K562 (cell line): ENCODE measurements at regions not wholly inside any gene's neighbourhood (a gene's known extent, or its start where the extent isn't known, plus 50 kb on each side); places are given as distances from the start of the nearest gene placed in this dataset.

Source experiments
- HDAC8 ChIP-seq: fragments of 450-650 bp; IDR thresholded peaks from 2 replicates; pipeline ENCODE4 v1.6.1; 2016; ENCODE audit warnings: mild to moderate bottlenecking, missing genetic modification characterization, moderate library complexity, missing compliant biosample characterization
- MTA3 ChIP-seq: fragments of 450-650 bp; formaldehyde crosslinking; IDR thresholded peaks from 2 replicates; pipeline ENCODE4 v1.6.1; 2017; ENCODE audit warnings: mild to moderate bottlenecking, borderline replicate concordance
- MYNN ChIP-seq, 2 experiments: sonication (generic); formaldehyde crosslinking in 1 of 2; IDR thresholded peaks; 2 replicates each; pipeline versions ENCODE4 v1.5.0 to v1.6.1; 2016 to 2020; ENCODE audit warnings: antibody characterized with exemption in 1 of 2, missing genetic modification reagents in 1 of 2
- POLR2A ChIP-seq: fragments of 450-650 bp; conservative IDR thresholded peaks from 2 replicates; pipeline ENCODE4 v1.6.1; 2016
- PTTG1 ChIP-seq: fragments of 450-650 bp; IDR thresholded peaks from 2 replicates; pipeline ENCODE4 v1.6.1; 2016; ENCODE audit warnings: low read depth, mild to moderate bottlenecking, missing genetic modification characterization, missing compliant biosample characterization
- RCOR1 ChIP-seq, 2 experiments: IDR thresholded peaks; 2 replicates each; pipeline ENCODE4 v1.6.1; 2012; ENCODE audit warnings: low read depth in 2 of 2, low read length in 2 of 2, borderline replicate concordance in 1 of 2, improper control_type of control experiment in 1 of 2
- RNF2 ChIP-seq: sonication (generic); IDR thresholded peaks from 2 replicates; pipeline ENCODE4 v1.6.1; 2016
- SOX6 ChIP-seq: fragments of 450-650 bp; IDR thresholded peaks from 2 replicates; pipeline ENCODE4 v1.6.1; 2014; ENCODE audit warnings: mild to moderate bottlenecking
- TAF7 ChIP-seq: fragments of 450-650 bp; IDR thresholded peaks from 2 replicates; pipeline ENCODE4 v1.6.1; 2016; ENCODE audit warnings: missing genetic modification characterization, missing compliant biosample characterization
- TF ChIP-seq, protein P1 (sequence below): fragments of 450-650 bp; IDR thresholded peaks from 2 replicates; pipeline ENCODE4 v1.6.1; 2017; ENCODE audit warnings: antibody characterized with exemption, mild to moderate bottlenecking
- TF ChIP-seq, protein P2 (sequence below), 3 experiments: IDR thresholded peaks in 2 of 3; conservative IDR thresholded peaks in 1 of 3; 2 replicates each; pipeline ENCODE4 v1.5.1; 2011 to 2012; ENCODE audit warnings: low read length in 3 of 3, mild to moderate bottlenecking in 3 of 3, control low read depth in 2 of 3, improper control_type of control experiment in 1 of 3, inconsistent platforms in 1 of 3, low read depth in 1 of 3, mixed read lengths in 1 of 3, moderate library complexity in 1 of 3; ENCODE audit not compliant: insufficient read depth in 2 of 3
- TF ChIP-seq, protein P3 (sequence below), 2 experiments: IDR thresholded peaks; 2 replicates each; pipeline ENCODE4 v1.6.1; 2012; ENCODE audit warnings: improper control_type of control experiment in 2 of 2, low read depth in 2 of 2, low read length in 2 of 2, borderline replicate concordance in 1 of 2
- TF ChIP-seq, protein P4 (sequence below): fragments of 250-450 bp; sonication (Bioruptor Pico); IDR thresholded peaks from 2 replicates; pipeline ENCODE4 v1.8.0; 2022; ENCODE audit warnings: inconsistent platforms
- TF ChIP-seq, protein P5 (sequence below): fragments of 200-800 bp; sonication (Bioruptor generic); IDR thresholded peaks from 2 replicates; pipeline ENCODE4 v1.6.1; 2017; ENCODE audit warnings: missing genetic modification characterization, missing compliant biosample characterization

DNA sequence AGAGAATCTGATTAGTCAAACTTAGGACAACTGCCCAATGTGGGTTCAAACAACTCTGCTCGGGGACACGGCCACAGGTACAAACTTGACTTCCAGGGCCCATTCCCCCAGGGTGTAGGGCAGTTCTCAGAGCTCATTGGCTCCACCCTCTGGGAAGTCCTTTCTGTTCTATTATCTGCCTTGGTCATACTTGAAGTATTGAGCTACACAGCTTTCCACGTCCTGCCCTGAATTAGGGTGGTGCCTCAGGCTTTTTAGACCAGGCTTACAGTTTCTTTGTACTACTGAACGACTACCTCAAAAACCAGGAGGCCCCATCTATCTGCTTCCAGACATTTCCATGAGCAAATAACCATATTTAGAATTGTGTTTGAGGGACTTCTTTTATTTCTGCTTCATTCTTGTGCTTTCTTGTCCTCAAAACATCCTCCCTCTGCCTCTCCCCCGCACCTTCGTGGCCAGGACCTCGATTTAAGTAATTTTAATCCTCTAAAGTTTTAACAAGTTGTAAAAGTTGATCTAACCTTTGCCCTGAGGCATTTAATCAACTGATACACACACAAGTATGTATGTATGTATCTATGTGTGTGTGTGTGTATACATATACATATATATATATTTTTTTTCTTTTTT is 281.7 kb upstream of the AMIGO2 start (continued):
- TF ChIP-seq, protein P1, sequence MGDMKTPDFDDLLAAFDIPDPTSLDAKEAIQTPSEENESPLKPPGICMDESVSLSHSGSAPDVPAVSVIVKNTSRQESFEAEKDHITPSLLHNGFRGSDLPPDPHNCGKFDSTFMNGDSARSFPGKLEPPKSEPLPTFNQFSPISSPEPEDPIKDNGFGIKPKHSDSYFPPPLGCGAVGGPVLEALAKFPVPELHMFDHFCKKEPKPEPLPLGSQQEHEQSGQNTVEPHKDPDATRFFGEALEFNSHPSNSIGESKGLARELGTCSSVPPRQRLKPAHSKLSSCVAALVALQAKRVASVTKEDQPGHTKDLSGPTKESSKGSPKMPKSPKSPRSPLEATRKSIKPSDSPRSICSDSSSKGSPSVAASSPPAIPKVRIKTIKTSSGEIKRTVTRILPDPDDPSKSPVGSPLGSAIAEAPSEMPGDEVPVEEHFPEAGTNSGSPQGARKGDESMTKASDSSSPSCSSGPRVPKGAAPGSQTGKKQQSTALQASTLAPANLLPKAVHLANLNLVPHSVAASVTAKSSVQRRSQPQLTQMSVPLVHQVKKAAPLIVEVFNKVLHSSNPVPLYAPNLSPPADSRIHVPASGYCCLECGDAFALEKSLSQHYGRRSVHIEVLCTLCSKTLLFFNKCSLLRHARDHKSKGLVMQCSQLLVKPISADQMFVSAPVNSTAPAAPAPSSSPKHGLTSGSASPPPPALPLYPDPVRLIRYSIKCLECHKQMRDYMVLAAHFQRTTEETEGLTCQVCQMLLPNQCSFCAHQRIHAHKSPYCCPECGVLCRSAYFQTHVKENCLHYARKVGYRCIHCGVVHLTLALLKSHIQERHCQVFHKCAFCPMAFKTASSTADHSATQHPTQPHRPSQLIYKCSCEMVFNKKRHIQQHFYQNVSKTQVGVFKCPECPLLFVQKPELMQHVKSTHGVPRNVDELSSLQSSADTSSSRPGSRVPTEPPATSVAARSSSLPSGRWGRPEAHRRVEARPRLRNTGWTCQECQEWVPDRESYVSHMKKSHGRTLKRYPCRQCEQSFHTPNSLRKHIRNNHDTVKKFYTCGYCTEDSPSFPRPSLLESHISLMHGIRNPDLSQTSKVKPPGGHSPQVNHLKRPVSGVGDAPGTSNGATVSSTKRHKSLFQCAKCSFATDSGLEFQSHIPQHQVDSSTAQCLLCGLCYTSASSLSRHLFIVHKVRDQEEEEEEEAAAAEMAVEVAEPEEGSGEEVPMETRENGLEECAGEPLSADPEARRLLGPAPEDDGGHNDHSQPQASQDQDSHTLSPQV = peak; percentile 52; the same call in 1 of the 2 replicates
- 0 out of 2 replicates have a peak, but pooled peaks have one; percentile 21 for TF ChIP-seq RNF2
- no peak for TF ChIP-seq PTTG1 (tag)
- TF ChIP-seq, protein P2, sequence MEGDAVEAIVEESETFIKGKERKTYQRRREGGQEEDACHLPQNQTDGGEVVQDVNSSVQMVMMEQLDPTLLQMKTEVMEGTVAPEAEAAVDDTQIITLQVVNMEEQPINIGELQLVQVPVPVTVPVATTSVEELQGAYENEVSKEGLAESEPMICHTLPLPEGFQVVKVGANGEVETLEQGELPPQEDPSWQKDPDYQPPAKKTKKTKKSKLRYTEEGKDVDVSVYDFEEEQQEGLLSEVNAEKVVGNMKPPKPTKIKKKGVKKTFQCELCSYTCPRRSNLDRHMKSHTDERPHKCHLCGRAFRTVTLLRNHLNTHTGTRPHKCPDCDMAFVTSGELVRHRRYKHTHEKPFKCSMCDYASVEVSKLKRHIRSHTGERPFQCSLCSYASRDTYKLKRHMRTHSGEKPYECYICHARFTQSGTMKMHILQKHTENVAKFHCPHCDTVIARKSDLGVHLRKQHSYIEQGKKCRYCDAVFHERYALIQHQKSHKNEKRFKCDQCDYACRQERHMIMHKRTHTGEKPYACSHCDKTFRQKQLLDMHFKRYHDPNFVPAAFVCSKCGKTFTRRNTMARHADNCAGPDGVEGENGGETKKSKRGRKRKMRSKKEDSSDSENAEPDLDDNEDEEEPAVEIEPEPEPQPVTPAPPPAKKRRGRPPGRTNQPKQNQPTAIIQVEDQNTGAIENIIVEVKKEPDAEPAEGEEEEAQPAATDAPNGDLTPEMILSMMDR (IDR thresholded peaks at IDR 0.05 in 2 of 3, conservative IDR thresholded peaks at IDR 0.05 in 1 of 3; ENCODE audit: insufficient read depth in 2 of 3, low read depth in 1 of 3, low read length in 3 of 3) = peak in 2 of 3 experiments; percentile 31 to 50; a peak in 3 of 6 replicates
- 0 out of 2 replicates have a peak, but pooled peaks have one; percentile 1 for TF ChIP-seq TAF7 (tag)
- TF ChIP-seq, protein P3, sequence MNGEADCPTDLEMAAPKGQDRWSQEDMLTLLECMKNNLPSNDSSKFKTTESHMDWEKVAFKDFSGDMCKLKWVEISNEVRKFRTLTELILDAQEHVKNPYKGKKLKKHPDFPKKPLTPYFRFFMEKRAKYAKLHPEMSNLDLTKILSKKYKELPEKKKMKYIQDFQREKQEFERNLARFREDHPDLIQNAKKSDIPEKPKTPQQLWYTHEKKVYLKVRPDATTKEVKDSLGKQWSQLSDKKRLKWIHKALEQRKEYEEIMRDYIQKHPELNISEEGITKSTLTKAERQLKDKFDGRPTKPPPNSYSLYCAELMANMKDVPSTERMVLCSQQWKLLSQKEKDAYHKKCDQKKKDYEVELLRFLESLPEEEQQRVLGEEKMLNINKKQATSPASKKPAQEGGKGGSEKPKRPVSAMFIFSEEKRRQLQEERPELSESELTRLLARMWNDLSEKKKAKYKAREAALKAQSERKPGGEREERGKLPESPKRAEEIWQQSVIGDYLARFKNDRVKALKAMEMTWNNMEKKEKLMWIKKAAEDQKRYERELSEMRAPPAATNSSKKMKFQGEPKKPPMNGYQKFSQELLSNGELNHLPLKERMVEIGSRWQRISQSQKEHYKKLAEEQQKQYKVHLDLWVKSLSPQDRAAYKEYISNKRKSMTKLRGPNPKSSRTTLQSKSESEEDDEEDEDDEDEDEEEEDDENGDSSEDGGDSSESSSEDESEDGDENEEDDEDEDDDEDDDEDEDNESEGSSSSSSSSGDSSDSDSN (IDR thresholded peaks at IDR 0.05; ENCODE audit: borderline replicate concordance in 1 of 2, low read depth in 2 of 2, low read length in 2 of 2) = peak in 1 of 2 experiments; percentile 24; a peak in 1 of 4 replicates
- 0 out of 2 replicates have a peak, but pooled peaks have one; percentile 8 for TF ChIP-seq HDAC8 (tag)
- TF ChIP-seq MYNN (IDR thresholded peaks at IDR 0.05) = 0 out of 2 replicates have a peak, but pooled peaks have one; percentile 25
- TF ChIP-seq MYNN (CRISPR knock-in tag; IDR thresholded peaks at IDR 0.05) = no peak
- TF ChIP-seq RCOR1 (IDR thresholded peaks at IDR 0.05; ENCODE audit: borderline replicate concordance in 1 of 2, low read depth in 2 of 2, low read length in 2 of 2) = peak in 1 of 2 experiments; percentile 36; a peak in 1 of 4 replicates
- peak; percentile 21; the same call in 1 of the 2 replicates for TF ChIP-seq MTA3
- TF ChIP-seq SOX6 = peak; percentile 32; the same call in 1 of the 2 replicates
- TF ChIP-seq POLR2A = peak; percentile 53
- TF ChIP-seq, protein P4, sequence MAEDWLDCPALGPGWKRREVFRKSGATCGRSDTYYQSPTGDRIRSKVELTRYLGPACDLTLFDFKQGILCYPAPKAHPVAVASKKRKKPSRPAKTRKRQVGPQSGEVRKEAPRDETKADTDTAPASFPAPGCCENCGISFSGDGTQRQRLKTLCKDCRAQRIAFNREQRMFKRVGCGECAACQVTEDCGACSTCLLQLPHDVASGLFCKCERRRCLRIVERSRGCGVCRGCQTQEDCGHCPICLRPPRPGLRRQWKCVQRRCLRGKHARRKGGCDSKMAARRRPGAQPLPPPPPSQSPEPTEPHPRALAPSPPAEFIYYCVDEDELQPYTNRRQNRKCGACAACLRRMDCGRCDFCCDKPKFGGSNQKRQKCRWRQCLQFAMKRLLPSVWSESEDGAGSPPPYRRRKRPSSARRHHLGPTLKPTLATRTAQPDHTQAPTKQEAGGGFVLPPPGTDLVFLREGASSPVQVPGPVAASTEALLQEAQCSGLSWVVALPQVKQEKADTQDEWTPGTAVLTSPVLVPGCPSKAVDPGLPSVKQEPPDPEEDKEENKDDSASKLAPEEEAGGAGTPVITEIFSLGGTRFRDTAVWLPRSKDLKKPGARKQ (CRISPR knock-in tag) = no peak
- TF ChIP-seq, protein P5, sequence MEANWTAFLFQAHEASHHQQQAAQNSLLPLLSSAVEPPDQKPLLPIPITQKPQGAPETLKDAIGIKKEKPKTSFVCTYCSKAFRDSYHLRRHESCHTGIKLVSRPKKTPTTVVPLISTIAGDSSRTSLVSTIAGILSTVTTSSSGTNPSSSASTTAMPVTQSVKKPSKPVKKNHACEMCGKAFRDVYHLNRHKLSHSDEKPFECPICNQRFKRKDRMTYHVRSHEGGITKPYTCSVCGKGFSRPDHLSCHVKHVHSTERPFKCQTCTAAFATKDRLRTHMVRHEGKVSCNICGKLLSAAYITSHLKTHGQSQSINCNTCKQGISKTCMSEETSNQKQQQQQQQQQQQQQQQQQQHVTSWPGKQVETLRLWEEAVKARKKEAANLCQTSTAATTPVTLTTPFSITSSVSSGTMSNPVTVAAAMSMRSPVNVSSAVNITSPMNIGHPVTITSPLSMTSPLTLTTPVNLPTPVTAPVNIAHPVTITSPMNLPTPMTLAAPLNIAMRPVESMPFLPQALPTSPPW (CRISPR knock-in tag) = 0 out of 2 replicates have a peak, but pooled peaks have one; percentile 25
